MCF 10A (cell line): ENCODE measurements at regions not wholly inside any gene's neighbourhood (a gene's known extent, or its start where the extent isn't known, plus 50 kb on each side); places are given as distances from the start of the nearest gene placed in this dataset.

Experiments used
- BruUV-seq: library from RNA; stranded (reverse); fragments of 400-500 nt; replicated peaks from 2 replicates; lab custom pipeline; 2021; lab: Mats Ljungman, UMichigan
- CTCF ChIA-PET: fragments of 300-600 bp; sonication (Branson Sonifier 250); formaldehyde crosslinking; extraction: SDS; loops from one replicate; lab custom pipeline; 2021; ENCODE audit warnings: antibody characterized with exemption, inconsistent platforms; lab: Yijun Ruan, JAX
- POLR2A ChIA-PET: fragments of 300-600, 350-650 bp; sonication (Branson Sonifier 250); formaldehyde crosslinking; extraction: SDS; loops from one replicate; lab custom pipeline; 2020; ENCODE audit warnings: antibody characterized with exemption, inconsistent platforms; lab: Yijun Ruan, JAX
- DNase-seq: peaks from one replicate; pipeline ENCODE4 v3.0.0-alpha.2; 2018; ENCODE audit not compliant: unreplicated experiment
- H3K27ac Mint-ChIP-seq: one replicate; pipeline ENCODE4 v1.8.0; 2022; ENCODE audit warnings: mild to moderate bottlenecking, low read depth, mixed read lengths; ENCODE audit not compliant: unreplicated experiment
- H3K27me3 Mint-ChIP-seq: one replicate; pipeline ENCODE4 v1.8.0; 2022; ENCODE audit warnings: mixed read lengths; ENCODE audit not compliant: insufficient read depth, unreplicated experiment
- H3K36me3 Mint-ChIP-seq: one replicate; pipeline ENCODE4 v1.8.0; 2022; ENCODE audit warnings: mild to moderate bottlenecking, moderate library complexity, mixed read lengths; ENCODE audit not compliant: insufficient read depth, unreplicated experiment
- H3K4me1 Mint-ChIP-seq: one replicate; pipeline ENCODE4 v1.8.0; 2022; ENCODE audit warnings: mixed read lengths; ENCODE audit not compliant: insufficient read depth, unreplicated experiment
- H3K4me3 Mint-ChIP-seq: one replicate; pipeline ENCODE4 v1.8.0; 2022; ENCODE audit warnings: mild to moderate bottlenecking, moderate library complexity, mixed read lengths; ENCODE audit not compliant: unreplicated experiment
- H3K9me3 Mint-ChIP-seq: one replicate; pipeline ENCODE4 v1.8.0; 2022; ENCODE audit warnings: mixed read lengths; ENCODE audit not compliant: unreplicated experiment
- CTCF ChIP-seq: fragments of 200-600 bp; IDR thresholded peaks from one replicate; pipeline ENCODE4 v1.8.0; 2022; ENCODE audit warnings: antibody characterized with exemption, mild to moderate bottlenecking; ENCODE audit not compliant: unreplicated experiment
- intact Hi-C: fragments of 100-400 bp; cut with micrococcal nuclease; formaldehyde crosslinking; loops from 2 replicates; pipeline ENCODE4 v1.14.1; 2022

GRCh38 chr16:85177448-85177846, 65.2 kb upstream of the CIBAR2 start:
- BruUV-seq, result no TSS peak
- no peak for TF ChIP-seq CTCF
- ChIA-PET POLR2A (no interaction called here), CTCF (interaction anchor here (0.6 kb wide), 1 partner anchor 50 kb away, joined by 3 read pairs; no protein-coding TSS in a partner anchor)
- Mint-ChIP-seq H3K4me3 (no peak overlapping the region), H3K4me1 (peaks cover 26% of the 10 kb centered on the region), H3K27me3 (no peaks in the 10 kb centered on the region), H3K36me3 (peaks cover under 1% of the 10 kb centered on the region), H3K27ac (no peak overlapping the region), H3K9me3 (no peaks in the 10 kb centered on the region)
- DNase-seq, result no peak
- intact Hi-C loops, result no loop called here

GRCh38 chr16:85178006-85178591, 65.8 kb upstream of the CIBAR2 start:
- CTCF ChIA-PET, result no interaction called here
- H3K27me3 Mint-ChIP-seq, result no peaks in the 10 kb centered on the region
- intact Hi-C loops, result no loop called here
- H3K36me3 Mint-ChIP-seq, result peaks cover 6% of the 10 kb centered on the region
- POLR2A ChIA-PET, result no interaction called here
- TF ChIP-seq CTCF, result no peak
- no peak overlapping the region for H3K27ac Mint-ChIP-seq
- peaks cover 2% of the 10 kb centered on the region for H3K9me3 Mint-ChIP-seq
- H3K4me3 Mint-ChIP-seq, result no peak overlapping the region
- peaks cover 21% of the 10 kb centered on the region for H3K4me1 Mint-ChIP-seq
- no TSS peak for BruUV-seq
- no peak for DNase-seq

- H3K4me1 Mint-ChIP-seq, result peaks cover 16% of the 10 kb centered on the region
- DNase-seq, result no peak
- no peak overlapping the region for H3K27ac Mint-ChIP-seq
- BruUV-seq, result no TSS peak
- intact Hi-C loops, result no loop called here
- POLR2A ChIA-PET, result no interaction called here
- peaks cover 5% of the 10 kb centered on the region for H3K9me3 Mint-ChIP-seq
- H3K36me3 Mint-ChIP-seq, result peaks cover 9% of the 10 kb centered on the region
- H3K27me3 Mint-ChIP-seq, result no peaks in the 10 kb centered on the region
- H3K4me3 Mint-ChIP-seq, result no peak overlapping the region
- no peak for TF ChIP-seq CTCF
- CTCF ChIA-PET, result no interaction called here
These were observed 66.3 kb upstream of the CIBAR2 start for GRCh38 chr16:85178596-85178995.

- no peak overlapping the region for H3K4me3 Mint-ChIP-seq
- no peak for DNase-seq
- H3K27ac Mint-ChIP-seq, result no peak overlapping the region
- H3K27me3 Mint-ChIP-seq, result no peaks in the 10 kb centered on the region
- peaks cover 7% of the 10 kb centered on the region for H3K4me1 Mint-ChIP-seq
- intact Hi-C loops, result no loop called here
- TF ChIP-seq CTCF, result no peak
- no TSS peak for BruUV-seq
- H3K9me3 Mint-ChIP-seq, result peaks cover 5% of the 10 kb centered on the region
- H3K36me3 Mint-ChIP-seq, result peaks cover 9% of the 10 kb centered on the region
- CTCF ChIA-PET, result interaction anchor here (0.6 to 0.7 kb wide), 3 partner anchors 18 to 78 kb away, joined by 3 to 5 read pairs (median 3); no protein-coding TSS in a partner anchor
- POLR2A ChIA-PET, result interaction anchor here (0.5 kb wide), 1 partner anchor 1505 kb away, joined by 3 read pairs; no protein-coding TSS in a partner anchor
These were observed 67.2 kb upstream of the CIBAR2 start for GRCh38 chr16:85179344-85180046.
